Fibroblast of lung (primary cell): ENCODE measurements at regions not wholly inside any gene's neighbourhood (a gene's known extent, or its start where the extent isn't known, plus 50 kb on each side); places are given as distances from the start of the nearest gene placed in this dataset.

Experiments
- DNase-seq, 2 donors: peaks; one replicate each; pipeline versions ENCODE4 v3.0.0 to v3.0.0-alpha.2; 2010; ENCODE audit warnings: low read depth in 2 of 2
- H2AFZ ChIP-seq: 2 replicates; pipeline ENCODE4 v1.5.1; 2012; ENCODE audit warnings: low read length, control low read depth, inconsistent platforms
- H3K27ac ChIP-seq: 2 replicates; pipeline ENCODE4 v1.5.1; 2011; ENCODE audit warnings: low read length, control low read depth; ENCODE audit not compliant: insufficient read depth
- H3K27me3 ChIP-seq: 2 replicates; pipeline ENCODE4 v1.5.1; 2011; ENCODE audit warnings: mild to moderate bottlenecking, low read length; ENCODE audit not compliant: control insufficient read depth, insufficient read depth
- H3K36me3 ChIP-seq: 2 replicates; pipeline ENCODE4 v1.5.1; 2011; ENCODE audit warnings: low read length; ENCODE audit not compliant: control insufficient read depth, insufficient read depth
- H3K4me1 ChIP-seq: 2 replicates; pipeline ENCODE4 v1.5.1; 2011; ENCODE audit warnings: low read length; ENCODE audit not compliant: control insufficient read depth, insufficient read depth; ENCODE audit errors: extremely low read depth
- H3K4me2 ChIP-seq: 2 replicates; pipeline ENCODE4 v1.5.1; 2011; ENCODE audit warnings: low read length, control low read depth; ENCODE audit not compliant: insufficient read depth; ENCODE audit errors: extremely low read depth
- H3K4me3 ChIP-seq, 4 experiments: fragments of 200-600 bp in 1 of 4; sonication (generic) in 1 of 4; replicated peaks in 1 of 4; 2 replicates each; pipeline ENCODE4 v1.5.1; 2011 to 2016; ENCODE audit warnings: low read length in 4 of 4, low read depth in 3 of 4, mild to moderate bottlenecking in 3 of 4, control low read depth in 2 of 4, inconsistent platforms in 1 of 4, mixed read lengths in 1 of 4; ENCODE audit not compliant: insufficient read depth in 1 of 4; ENCODE audit errors: control extremely low read depth in 1 of 4
- H3K79me2 ChIP-seq: 2 replicates; pipeline ENCODE4 v1.5.1; 2012; ENCODE audit warnings: mild to moderate bottlenecking, low read length, inconsistent platforms; ENCODE audit not compliant: control insufficient read depth, insufficient read depth
- H3K9ac ChIP-seq: 2 replicates; pipeline ENCODE4 v1.5.1; 2011; ENCODE audit warnings: mild to moderate bottlenecking, low read length, control low read depth; ENCODE audit not compliant: insufficient read depth
- H3K9me3 ChIP-seq: 2 replicates; pipeline ENCODE4 v1.5.1; 2012; ENCODE audit warnings: low read depth, low read length; ENCODE audit not compliant: control insufficient read depth, insufficient read depth
- H4K20me1 ChIP-seq: 2 replicates; pipeline ENCODE4 v1.5.1; 2011; ENCODE audit warnings: low read length; ENCODE audit not compliant: control insufficient read depth, insufficient read depth; ENCODE audit errors: extremely low read depth
- CTCF ChIP-seq, 2 donors: IDR thresholded peaks in 1 of 2; conservative IDR thresholded peaks in 1 of 2; 1 replicate in 1 of 2; 2 replicates in 1 of 2; pipeline ENCODE4 v1.5.1; 2011 to 2012; ENCODE audit warnings: low read length in 2 of 2, control low read depth in 1 of 2, inconsistent platforms in 1 of 2, low read depth in 1 of 2, mild to moderate bottlenecking in 1 of 2
- EZH2 ChIP-seq: IDR thresholded peaks from 2 replicates; pipeline ENCODE4 v1.5.1; 2012; ENCODE audit warnings: low read length, control low read depth, mild to moderate bottlenecking; ENCODE audit errors: missing control alignments

GRCh38 chr16:85998171-85998867, 99.4 kb downstream of the IRF8 start:
- Histone ChIP-seq H3K9me3 (no peaks in the 10 kb centered on the region), H3K4me2 (no peak overlapping the region), H3K79me2 (no peaks in the 10 kb centered on the region), H3K27me3 (peaks cover 6% of the 10 kb centered on the region), H3K4me3 (no peak overlapping the region), H3K27ac (no peak overlapping the region), H2AFZ (no peak overlapping the region), H3K4me1 (no peaks in the 10 kb centered on the region), H3K36me3 (no peaks in the 10 kb centered on the region), H3K9ac (no peak overlapping the region), H4K20me1 (no peaks in the 10 kb centered on the region)
- TF ChIP-seq CTCF (conservative IDR thresholded peaks at IDR 0.05 in 1 of 2, IDR thresholded peaks at IDR 0.05 in 1 of 2; ENCODE audit: low read depth in 1 of 2, low read length in 2 of 2): no peak
- no peak for TF ChIP-seq EZH2
- DNase-seq: no peak

DNA sequence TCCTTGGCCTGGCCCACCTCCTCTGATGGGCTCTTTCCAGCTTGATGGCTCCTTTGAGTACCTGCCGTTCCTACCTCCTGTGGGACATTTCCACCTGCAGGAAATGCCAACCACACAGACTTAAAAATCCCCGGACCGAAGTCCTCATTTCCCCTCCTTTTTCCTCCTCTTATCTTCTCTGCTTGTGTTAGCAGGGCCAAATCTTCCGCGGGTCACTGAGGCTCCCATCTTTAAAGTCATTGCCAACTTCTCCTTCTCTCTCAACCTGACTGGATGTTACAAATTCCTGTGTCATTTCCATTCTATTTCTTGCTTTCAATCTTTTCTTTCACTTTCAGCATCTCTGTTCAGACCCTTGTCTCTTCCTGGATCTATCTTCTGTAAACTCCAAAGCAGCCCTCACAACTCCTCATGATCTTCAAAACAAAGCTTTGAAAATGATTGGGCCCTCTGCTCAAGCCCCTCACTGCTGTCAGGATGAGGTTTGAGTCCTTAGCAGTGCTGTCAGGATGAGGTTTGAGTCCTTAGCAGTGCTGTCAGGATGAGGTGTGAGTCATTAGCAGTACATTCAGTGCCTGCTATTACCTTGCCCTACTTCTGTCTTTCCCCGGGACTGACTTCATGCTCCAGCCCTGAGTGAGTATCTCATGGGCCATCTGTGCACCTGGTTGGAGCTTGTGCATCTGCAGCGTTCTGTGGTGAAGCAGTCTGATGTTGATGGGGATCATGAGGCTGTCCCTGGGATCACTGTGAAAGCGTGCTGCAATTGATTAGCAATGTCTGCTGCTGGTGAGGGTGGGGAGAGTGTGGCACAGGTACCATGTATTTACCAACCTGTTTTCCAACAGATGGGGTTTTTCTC, 100.1 kb downstream of the IRF8 start:
- no peak overlapping the region for H2AFZ ChIP-seq
- H3K4me1 ChIP-seq: no peaks in the 10 kb centered on the region
- H3K79me2 ChIP-seq: no peaks in the 10 kb centered on the region
- no peak overlapping the region for H3K9ac ChIP-seq
- TF ChIP-seq CTCF (conservative IDR thresholded peaks at IDR 0.05 in 1 of 2, IDR thresholded peaks at IDR 0.05 in 1 of 2; ENCODE audit: low read depth in 1 of 2, low read length in 2 of 2) (no peak), EZH2 (no peak)
- no peak for DNase-seq
- H3K4me2 ChIP-seq: no peak overlapping the region
- H3K27ac ChIP-seq: no peak overlapping the region
- H3K4me3 ChIP-seq: no peak overlapping the region
- H4K20me1 ChIP-seq: no peaks in the 10 kb centered on the region
- H3K9me3 ChIP-seq: no peaks in the 10 kb centered on the region
- peaks cover 10% of the 10 kb centered on the region for H3K27me3 ChIP-seq
- H3K36me3 ChIP-seq: no peaks in the 10 kb centered on the region

DNA sequence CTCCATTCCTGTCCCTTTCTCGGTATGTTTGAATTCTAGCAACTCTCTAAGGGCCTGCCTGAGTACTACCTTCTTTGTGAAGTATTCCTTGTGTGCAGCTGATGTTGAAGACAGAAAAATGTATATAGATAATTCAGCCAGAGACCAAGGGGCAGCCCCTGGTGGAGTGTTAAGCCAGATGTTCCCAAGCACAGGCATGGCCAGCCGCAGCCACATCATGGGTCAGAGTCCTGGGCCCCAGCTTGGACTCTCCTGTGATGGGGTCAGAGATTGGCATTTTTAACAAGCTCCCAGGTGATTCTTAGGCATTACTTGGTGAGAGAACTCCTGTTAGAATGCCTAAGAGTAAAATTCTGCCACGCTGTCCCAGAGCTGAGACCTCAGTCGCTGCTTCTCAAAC, 100.8 kb downstream of the IRF8 start:
- H3K27ac ChIP-seq: no peak overlapping the region
- no peak for DNase-seq
- no peak overlapping the region for H3K9ac ChIP-seq
- H4K20me1 ChIP-seq: no peaks in the 10 kb centered on the region
- H3K79me2 ChIP-seq: no peaks in the 10 kb centered on the region
- H2AFZ ChIP-seq: no peak overlapping the region
- H3K36me3 ChIP-seq: no peaks in the 10 kb centered on the region
- H3K4me2 ChIP-seq: no peak overlapping the region
- TF ChIP-seq CTCF (conservative IDR thresholded peaks at IDR 0.05 in 1 of 2, IDR thresholded peaks at IDR 0.05 in 1 of 2; ENCODE audit: low read depth in 1 of 2, low read length in 2 of 2): no peak
- no peak for TF ChIP-seq EZH2
- no peaks in the 10 kb centered on the region for H3K4me1 ChIP-seq
- peaks cover 13% of the 10 kb centered on the region for H3K27me3 ChIP-seq
- H3K9me3 ChIP-seq: no peaks in the 10 kb centered on the region
- H3K4me3 ChIP-seq: no peak overlapping the region
